CD4-positive, alpha-beta T cell (primary cell): ENCODE measurements at regions not wholly inside any gene's neighbourhood (a gene's known extent, or its start where the extent isn't known, plus 50 kb on each side); places are given as distances from the start of the nearest gene placed in this dataset.

ENCODE experiments used
- ATAC-seq: fragments of 200-7000 bp; cut with Tn5 transposase; one replicate; pipeline ENCODE4 v1.10.0; 2022; ENCODE audit warnings: mild to moderate bottlenecking; ENCODE audit not compliant: poor library complexity
- CTCF ChIA-PET: fragments of 350-600 bp; sonication (Branson Sonifier 250); formaldehyde crosslinking; loops from one replicate; lab custom pipeline; 2021; ENCODE audit warnings: antibody characterized with exemption, inconsistent platforms; lab: Charles Lee
- POLR2A ChIA-PET: fragments of 350-600 bp; sonication (Branson Sonifier 250); formaldehyde crosslinking; loops from one replicate; lab custom pipeline; 2021; ENCODE audit warnings: antibody characterized with exemption, inconsistent platforms; lab: Charles Lee
- DNase-seq, 14 experiments: peaks; one replicate each; pipeline ENCODE4 v3.0.0-alpha.2; 2013 to 2020; ENCODE audit warnings: mixed read lengths in 2 of 14
- H3K27ac ChIP-seq, 2 donors: one replicate each; pipeline versions ENCODE4 v1.5.1 to v1.7.0; 2013; ENCODE audit warnings: low read length in 2 of 2, low read depth in 1 of 2, mild to moderate bottlenecking in 1 of 2
- H3K27me3 ChIP-seq, 2 experiments: 1 replicate in 1 of 2; 2 replicates in 1 of 2; pipeline versions ENCODE4 v1.6.1 to v1.7.0; 2013; ENCODE audit warnings: low read length in 2 of 2, control low read depth in 1 of 2, mild to moderate bottlenecking in 1 of 2, moderate library complexity in 1 of 2; ENCODE audit not compliant: insufficient read depth in 2 of 2, control insufficient read depth in 1 of 2
- H3K36me3 ChIP-seq: one replicate; pipeline ENCODE4 v1.6.1; 2013; ENCODE audit warnings: low read length, control low read depth; ENCODE audit not compliant: insufficient read depth
- H3K4me1 ChIP-seq: one replicate; pipeline ENCODE4 v1.6.1; 2013; ENCODE audit warnings: low read length, control low read depth; ENCODE audit not compliant: insufficient read depth
- H3K4me3 ChIP-seq: one replicate; pipeline ENCODE4 v1.5.1; 2013; ENCODE audit warnings: mild to moderate bottlenecking, low read length, moderate library complexity
- H3K9me3 ChIP-seq, 2 experiments: 1 replicate in 1 of 2; 2 replicates in 1 of 2; pipeline versions ENCODE4 v1.6.1 to v1.7.0; 2013; ENCODE audit warnings: low read length in 2 of 2, mild to moderate bottlenecking in 2 of 2, control low read depth in 1 of 2, moderate library complexity in 1 of 2; ENCODE audit not compliant: control insufficient read depth in 1 of 2, insufficient read depth in 1 of 2
- H3K27ac Mint-ChIP-seq: one replicate; pipeline ENCODE4 v1.8.0; 2020; ENCODE audit warnings: mixed read lengths
- H3K27me3 Mint-ChIP-seq: one replicate; pipeline ENCODE4 v1.8.0; 2021; ENCODE audit warnings: mixed read lengths
- H3K36me3 Mint-ChIP-seq: one replicate; pipeline ENCODE4 v1.8.0; 2021; ENCODE audit warnings: low read depth, mixed read lengths
- H3K4me1 Mint-ChIP-seq: one replicate; pipeline ENCODE4 v1.8.0; 2021; ENCODE audit warnings: low read depth, mixed read lengths
- H3K4me3 Mint-ChIP-seq: one replicate; pipeline ENCODE4 v1.8.0; 2020; ENCODE audit warnings: mild to moderate bottlenecking, mixed read lengths
- H3K9me3 Mint-ChIP-seq: one replicate; pipeline ENCODE4 v1.8.0; 2020; ENCODE audit warnings: mixed read lengths
- intact Hi-C, 2 experiments: fragments of 100-400 bp; cut with DNase I in 1 of 2; cut with micrococcal nuclease in 1 of 2; formaldehyde crosslinking; loops; one replicate each; pipeline versions ENCODE4 v1.15.1 to v1.9.0; 2023 to 2025; cut with DNase I, micrococcal nuclease
- TF ChIP-seq, protein P1 (sequence below): fragments of 200-600 bp; IDR thresholded peaks from one replicate; pipeline ENCODE4 v1.8.0; 2022; ENCODE audit warnings: antibody characterized with exemption, mild to moderate bottlenecking

DNA sequence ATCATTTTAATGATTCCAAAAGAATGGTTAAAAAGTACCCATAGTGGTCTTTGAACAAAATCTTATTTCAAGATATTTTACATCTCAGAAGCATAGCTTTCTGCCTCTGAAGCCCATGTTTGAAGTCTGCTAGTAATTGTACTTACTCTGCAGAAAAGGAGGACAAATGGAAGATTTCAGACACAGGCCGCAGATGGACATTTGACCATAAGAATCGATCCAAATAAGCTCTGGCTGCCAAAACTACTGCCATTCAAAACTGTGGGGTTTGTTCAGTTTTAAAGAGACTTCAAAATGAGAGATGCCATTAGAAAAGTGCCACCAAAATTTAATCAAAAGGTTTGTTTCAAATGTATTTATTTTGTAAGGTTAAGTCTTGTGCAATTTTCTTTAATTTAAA lies 306.7 kb downstream of the DTWD2 start:
- no peak overlapping the region for H3K27ac ChIP-seq
- H3K4me3 Mint-ChIP-seq, result no peak overlapping the region
- TF ChIP-seq, protein P1, sequence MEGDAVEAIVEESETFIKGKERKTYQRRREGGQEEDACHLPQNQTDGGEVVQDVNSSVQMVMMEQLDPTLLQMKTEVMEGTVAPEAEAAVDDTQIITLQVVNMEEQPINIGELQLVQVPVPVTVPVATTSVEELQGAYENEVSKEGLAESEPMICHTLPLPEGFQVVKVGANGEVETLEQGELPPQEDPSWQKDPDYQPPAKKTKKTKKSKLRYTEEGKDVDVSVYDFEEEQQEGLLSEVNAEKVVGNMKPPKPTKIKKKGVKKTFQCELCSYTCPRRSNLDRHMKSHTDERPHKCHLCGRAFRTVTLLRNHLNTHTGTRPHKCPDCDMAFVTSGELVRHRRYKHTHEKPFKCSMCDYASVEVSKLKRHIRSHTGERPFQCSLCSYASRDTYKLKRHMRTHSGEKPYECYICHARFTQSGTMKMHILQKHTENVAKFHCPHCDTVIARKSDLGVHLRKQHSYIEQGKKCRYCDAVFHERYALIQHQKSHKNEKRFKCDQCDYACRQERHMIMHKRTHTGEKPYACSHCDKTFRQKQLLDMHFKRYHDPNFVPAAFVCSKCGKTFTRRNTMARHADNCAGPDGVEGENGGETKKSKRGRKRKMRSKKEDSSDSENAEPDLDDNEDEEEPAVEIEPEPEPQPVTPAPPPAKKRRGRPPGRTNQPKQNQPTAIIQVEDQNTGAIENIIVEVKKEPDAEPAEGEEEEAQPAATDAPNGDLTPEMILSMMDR, result no peak
- no peaks in the 10 kb centered on the region for H3K27me3 Mint-ChIP-seq
- H3K4me3 ChIP-seq, result no peak overlapping the region
- ATAC-seq (no peak), DNase-seq (no peak)
- ChIA-PET POLR2A (no interaction called here), CTCF (no interaction called here)
- intact Hi-C loops, result no loop called here
- no peaks in the 10 kb centered on the region for H3K36me3 ChIP-seq
- H3K4me1 ChIP-seq, result no peaks in the 10 kb centered on the region
- H3K36me3 Mint-ChIP-seq, result no peaks in the 10 kb centered on the region
- H3K9me3 Mint-ChIP-seq, result peaks cover 11% of the 10 kb centered on the region
- H3K9me3 ChIP-seq, result no peaks in the 10 kb centered on the region
- no peaks in the 10 kb centered on the region for H3K27me3 ChIP-seq
- H3K27ac Mint-ChIP-seq, result no peak overlapping the region
- no peaks in the 10 kb centered on the region for H3K4me1 Mint-ChIP-seq

- no peaks in the 10 kb centered on the region for H3K27me3 ChIP-seq
- peaks cover 15% of the 10 kb centered on the region for H3K9me3 Mint-ChIP-seq
- H3K4me1 Mint-ChIP-seq, result no peaks in the 10 kb centered on the region
- TF ChIP-seq, protein P1, result no peak
- POLR2A ChIA-PET, result no interaction called here
- no peaks in the 10 kb centered on the region for H3K27me3 Mint-ChIP-seq
- no peak overlapping the region for H3K4me3 Mint-ChIP-seq
- no peaks in the 10 kb centered on the region for H3K4me1 ChIP-seq
- no peaks in the 10 kb centered on the region for H3K9me3 ChIP-seq
- no peaks in the 10 kb centered on the region for H3K36me3 ChIP-seq
- no peaks in the 10 kb centered on the region for H3K36me3 Mint-ChIP-seq
- CTCF ChIA-PET, result no interaction called here
- intact Hi-C loops, result no loop called here
- no peak overlapping the region for H3K27ac Mint-ChIP-seq
- no peak overlapping the region for H3K27ac ChIP-seq
- no peak for ATAC-seq
- H3K4me3 ChIP-seq, result no peak overlapping the region
- no peak for DNase-seq
Measured at GRCh38 chr5:118679264-118679940, 308.9 kb downstream of the DTWD2 start.

DNA sequence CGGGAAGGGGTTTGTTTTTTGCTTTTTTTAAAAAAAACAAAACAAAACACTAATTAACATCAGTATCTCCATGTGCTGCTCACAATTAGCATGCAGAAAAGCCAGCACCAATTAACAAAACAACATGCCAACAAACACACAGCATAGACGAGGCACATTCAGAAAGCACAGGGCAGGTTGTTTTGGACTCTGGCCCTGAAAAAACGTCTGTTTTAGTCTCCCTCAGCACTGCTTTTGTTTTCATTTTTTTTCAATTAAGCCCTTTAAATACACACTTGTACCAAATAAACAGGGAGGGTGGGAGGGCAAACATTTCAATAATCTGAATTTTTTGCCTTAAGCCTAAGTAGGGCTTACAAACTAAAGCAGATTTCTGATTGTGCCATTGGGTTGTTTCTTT lies 309.6 kb downstream of the DTWD2 start:
- Mint-ChIP-seq H3K36me3 (no peaks in the 10 kb centered on the region), H3K27ac (no peak overlapping the region), H3K27me3 (no peaks in the 10 kb centered on the region), H3K4me3 (no peak overlapping the region), H3K9me3 (peaks cover 20% of the 10 kb centered on the region), H3K4me1 (no peaks in the 10 kb centered on the region)
- H3K27ac ChIP-seq, result no peak overlapping the region
- no peaks in the 10 kb centered on the region for H3K27me3 ChIP-seq
- intact Hi-C loops, result no loop called here
- TF ChIP-seq, protein P1, result no peak
- H3K9me3 ChIP-seq, result no peaks in the 10 kb centered on the region
- POLR2A ChIA-PET, result no interaction called here
- DNase-seq (no peak), ATAC-seq (no peak)
- H3K4me3 ChIP-seq, result no peak overlapping the region
- CTCF ChIA-PET, result no interaction called here
- no peaks in the 10 kb centered on the region for H3K4me1 ChIP-seq
- H3K36me3 ChIP-seq, result no peaks in the 10 kb centered on the region
